ENCODE measurements at regions not wholly inside any gene's neighbourhood (a gene's known extent, or its start where the extent isn't known, plus 50 kb on each side); places are given as distances from the start of the nearest gene placed in this dataset.

DNA sequence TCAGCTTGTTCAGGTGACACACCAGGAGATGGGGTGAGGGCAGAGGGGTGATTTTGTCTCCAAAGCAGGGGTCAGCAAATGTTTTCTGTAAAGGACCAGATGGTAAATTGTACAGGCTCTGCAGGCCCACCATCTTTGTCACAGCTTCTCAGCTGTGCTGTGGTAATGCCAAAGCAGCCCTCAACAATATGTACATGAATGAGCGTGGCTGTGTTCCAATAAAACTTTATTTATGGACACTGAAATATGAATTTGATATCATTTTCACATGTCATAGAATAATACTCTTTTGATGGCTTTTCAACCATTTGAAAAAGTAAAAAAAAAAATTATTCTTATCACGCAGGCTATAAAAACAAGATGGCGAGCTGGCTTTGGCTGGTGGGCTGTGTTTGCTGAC, 206.4 kb upstream of the RPL38 start:
- TF ChIP-seq, protein P1, sequence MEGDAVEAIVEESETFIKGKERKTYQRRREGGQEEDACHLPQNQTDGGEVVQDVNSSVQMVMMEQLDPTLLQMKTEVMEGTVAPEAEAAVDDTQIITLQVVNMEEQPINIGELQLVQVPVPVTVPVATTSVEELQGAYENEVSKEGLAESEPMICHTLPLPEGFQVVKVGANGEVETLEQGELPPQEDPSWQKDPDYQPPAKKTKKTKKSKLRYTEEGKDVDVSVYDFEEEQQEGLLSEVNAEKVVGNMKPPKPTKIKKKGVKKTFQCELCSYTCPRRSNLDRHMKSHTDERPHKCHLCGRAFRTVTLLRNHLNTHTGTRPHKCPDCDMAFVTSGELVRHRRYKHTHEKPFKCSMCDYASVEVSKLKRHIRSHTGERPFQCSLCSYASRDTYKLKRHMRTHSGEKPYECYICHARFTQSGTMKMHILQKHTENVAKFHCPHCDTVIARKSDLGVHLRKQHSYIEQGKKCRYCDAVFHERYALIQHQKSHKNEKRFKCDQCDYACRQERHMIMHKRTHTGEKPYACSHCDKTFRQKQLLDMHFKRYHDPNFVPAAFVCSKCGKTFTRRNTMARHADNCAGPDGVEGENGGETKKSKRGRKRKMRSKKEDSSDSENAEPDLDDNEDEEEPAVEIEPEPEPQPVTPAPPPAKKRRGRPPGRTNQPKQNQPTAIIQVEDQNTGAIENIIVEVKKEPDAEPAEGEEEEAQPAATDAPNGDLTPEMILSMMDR (IDR thresholded peaks at IDR 0.05; ENCODE audit: low read depth, low read length): no peak
- TF ChIP-seq POLR2A (IDR thresholded peaks at IDR 0.05; ENCODE audit: extremely low read depth, insufficient read length): no peak
